Fibroblast of peridontal ligament (primary cell): ENCODE measurements at regions not wholly inside any gene's neighbourhood (a gene's known extent, or its start where the extent isn't known, plus 50 kb on each side); places are given as distances from the start of the nearest gene placed in this dataset.
"Not testable (repeated sequence)": the region's sequence is repeated elsewhere in the genome, so short reads cannot be mapped to it uniquely, and the experiment has no call there.

Source experiments
- DNase-seq: peaks from one replicate; pipeline ENCODE4 v3.0.0-alpha.2; 2010; ENCODE audit errors: extremely low read depth

DNA sequence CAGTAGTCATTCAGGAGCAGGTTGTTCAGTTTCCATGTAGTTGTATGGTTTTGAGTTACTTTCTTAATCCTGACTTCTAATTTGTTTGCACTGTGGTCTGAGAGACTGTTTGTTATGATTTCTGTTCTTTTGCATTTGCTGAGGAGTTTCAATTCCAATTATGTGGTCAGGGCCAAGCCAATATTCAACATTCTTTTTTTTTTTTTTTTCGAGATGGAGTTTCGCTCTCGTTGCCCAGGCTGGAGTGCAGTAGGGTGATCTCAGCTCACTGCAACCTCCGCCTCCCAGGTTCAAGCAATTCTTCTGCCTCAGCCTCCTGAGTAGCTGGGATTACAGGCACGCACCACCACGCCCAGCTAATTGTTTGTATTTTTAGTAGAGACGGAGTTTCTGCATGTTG lies 145.9 kb upstream of the NEGR1 start:
- DNase-seq, result not testable (repeated sequence)

DNA sequence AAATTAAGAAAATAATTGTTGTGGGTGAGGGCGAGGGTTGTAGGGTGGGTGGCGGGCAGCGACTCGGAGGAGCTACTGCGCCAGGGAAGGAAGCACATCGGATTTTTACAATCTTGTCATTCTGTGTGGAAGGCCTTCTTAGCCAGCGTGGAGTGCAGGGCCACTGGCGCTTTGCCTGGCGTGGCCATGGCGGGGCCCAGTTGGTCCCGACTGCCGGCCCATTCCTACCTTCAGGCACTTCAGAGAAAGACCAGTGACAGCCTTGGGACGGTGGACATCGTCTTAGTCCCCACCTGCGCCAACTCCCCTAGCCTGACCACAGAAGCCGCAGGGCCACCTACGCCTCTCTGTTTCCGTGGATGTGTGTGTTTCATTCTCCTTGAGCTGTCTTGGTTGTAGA lies 136.9 kb upstream of the NEGR1 start:
- DNase-seq, result no peak

DNA sequence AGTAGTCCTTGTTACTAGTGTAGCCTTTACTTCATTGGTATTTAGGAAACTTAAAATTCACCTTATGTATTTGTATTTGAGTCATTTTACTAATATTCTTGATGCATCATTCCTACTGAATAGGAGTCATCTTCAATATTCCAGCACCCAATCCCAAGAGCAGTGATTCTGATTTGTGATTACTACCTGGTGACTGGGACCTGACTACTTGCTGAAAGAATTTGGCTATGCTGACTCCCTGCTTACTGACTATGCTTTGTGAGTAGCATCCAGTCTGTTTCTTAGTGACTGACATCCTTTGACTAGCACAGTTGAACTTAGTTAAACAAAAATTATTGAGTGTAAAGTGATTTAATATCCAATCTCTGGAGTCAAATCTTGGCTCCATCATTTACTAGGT lies 129.9 kb upstream of the NEGR1 start:
- DNase-seq, result no peak

DNA sequence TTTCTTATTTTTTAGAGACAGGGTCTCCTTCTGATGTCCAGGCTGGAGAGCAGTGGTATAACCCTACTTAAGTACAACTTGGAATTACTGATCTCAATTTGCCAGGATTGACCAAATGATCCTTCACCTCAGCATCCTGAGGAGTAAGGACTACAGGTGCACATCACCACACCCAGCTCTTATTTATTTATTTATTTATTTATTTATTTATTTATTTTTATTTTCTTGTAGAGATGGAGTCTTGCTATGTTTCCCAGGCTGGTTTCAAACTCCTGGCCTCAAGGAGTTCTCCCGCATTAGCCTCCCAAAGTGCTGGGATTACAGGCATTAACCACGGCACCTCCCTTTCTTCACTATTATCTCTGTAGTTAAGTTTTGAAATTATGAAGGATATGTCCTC lies 117.5 kb upstream of the NEGR1 start:
- DNase-seq, result no peak

DNA sequence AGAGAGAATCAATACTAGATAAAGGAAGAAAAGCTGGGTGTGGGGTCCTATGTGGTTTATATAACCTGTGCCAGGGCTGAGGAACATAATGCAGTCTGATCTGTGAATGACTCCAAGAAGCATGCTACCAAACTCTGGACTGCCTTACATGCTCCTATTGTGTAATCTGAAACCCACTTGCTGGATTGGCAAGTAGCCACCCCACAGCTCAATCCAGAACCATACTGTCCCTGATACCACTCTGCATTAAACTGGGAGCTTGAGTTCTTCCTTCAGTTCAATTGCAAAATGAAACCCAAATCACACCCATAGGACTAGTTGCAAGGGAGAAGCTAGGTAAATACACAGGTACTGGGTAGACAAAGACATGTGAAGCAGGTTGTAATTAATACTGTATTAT lies 115.4 kb upstream of the NEGR1 start:
- DNase-seq, result peak; percentile 73

DNA sequence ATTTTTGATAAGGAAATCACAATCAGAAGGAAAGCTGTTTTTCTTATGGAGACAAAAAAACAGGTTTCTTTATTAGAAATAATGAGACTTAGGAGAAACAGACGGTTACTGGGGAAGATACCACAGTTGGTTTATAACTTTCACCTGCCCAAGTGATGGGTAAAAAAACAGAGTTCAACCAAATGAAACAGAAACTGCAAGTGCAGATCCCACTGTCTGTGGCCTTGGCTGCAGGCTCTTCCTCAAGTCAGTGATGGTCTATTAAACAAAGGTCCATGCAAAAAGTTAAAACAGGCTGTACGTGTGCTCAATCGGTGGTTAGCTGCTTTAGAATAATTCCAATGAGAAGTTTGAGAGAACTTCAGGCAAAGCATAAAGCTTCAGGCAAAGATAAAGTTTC lies 112.1 kb upstream of the NEGR1 start:
- DNase-seq, result no peak

DNA sequence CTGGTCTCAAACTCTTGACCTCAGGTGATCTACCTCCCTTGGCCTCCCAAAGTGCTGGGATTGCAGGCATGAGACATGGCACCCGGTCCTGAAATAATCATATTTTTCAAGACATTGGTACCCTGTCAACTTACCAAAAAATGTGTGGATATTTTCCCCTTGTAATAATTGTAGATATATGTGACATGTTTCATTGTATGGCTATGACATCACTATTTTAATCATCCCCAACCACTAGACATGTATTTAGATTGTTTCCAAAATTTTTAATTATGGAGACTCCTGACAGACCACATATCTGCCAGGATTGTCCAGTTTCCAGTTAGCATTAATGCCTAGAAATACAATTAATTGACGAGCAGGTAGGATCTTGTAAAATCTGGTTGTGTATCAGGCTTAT lies 96.7 kb upstream of the NEGR1 start:
- DNase-seq, result no peak

DNA sequence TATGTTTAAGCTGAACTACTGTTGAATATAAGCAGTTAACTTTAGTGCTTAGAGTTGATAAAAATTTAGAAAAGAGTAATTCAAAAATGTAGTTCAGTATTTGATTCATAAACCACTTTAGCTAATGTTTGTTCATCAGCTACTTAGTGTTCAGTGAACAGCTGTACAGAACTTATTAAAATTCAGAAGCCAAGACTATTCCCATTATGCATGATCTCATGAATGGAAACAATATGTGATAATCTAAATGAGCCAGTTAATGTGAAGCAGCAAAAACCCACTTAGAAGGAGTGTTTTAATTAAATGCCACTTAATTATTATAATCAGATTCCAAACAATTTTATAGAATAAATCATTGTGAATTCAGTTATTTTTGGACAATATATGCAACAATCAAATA lies 92.9 kb upstream of the NEGR1 start:
- DNase-seq, result no peak

DNA sequence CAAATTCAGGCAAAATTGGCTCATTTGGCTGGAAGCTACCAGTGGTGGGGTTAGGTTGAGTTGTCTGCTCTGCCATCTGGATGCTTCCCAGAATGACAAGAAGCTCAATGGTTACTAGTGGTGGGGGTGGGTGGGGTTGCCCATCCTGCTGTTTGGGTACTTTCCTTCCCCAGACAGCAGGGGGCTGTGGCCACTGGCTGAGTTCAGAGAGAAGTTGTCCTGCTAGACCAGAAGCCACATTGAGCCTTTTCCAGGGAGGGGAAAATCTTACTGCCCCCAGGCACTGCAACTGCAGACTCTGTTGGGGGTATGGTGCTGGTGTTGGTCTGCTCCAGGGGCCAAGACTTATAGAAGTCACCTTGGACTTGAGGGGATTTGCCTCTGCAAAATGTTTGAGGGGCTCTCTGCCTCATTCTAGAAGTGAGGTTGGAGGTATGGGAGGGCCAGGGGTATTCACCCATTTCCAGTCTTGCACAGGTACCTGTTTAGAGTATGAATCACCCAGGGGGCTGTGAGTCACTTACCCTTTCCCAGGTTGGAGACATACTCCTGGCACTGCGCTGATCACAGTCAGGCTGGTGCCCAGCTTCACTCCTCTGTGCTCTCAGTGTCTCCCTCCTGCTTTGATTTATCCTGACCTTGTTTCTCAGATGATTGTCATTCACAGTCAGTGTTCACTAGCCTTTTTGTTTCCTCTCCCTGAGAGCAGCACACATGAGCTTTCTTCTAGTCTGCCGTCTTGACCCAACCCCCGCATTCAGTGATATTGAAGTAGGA lies 89.1 kb upstream of the NEGR1 start:
- no peak for DNase-seq

DNA sequence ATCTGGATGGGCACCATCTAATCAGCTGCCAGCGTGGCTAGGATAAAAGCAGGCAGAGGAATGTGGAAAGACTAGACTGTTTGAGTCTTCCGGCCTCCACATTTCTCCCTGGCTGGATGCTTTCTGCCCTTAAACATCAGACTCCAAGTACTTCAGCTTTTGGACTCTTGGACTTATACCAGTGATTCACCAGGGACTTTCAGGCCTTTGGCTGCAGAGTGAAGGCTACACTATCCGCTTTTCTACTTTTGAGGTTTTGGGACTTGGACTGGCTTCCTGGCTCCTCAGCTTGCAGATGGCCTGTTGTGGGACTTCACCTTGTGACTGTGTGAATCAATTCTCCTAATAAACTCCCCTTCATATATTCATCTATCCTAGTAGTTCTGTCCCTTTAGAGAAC lies 88.5 kb upstream of the NEGR1 start:
- not testable (repeated sequence) for DNase-seq

DNA sequence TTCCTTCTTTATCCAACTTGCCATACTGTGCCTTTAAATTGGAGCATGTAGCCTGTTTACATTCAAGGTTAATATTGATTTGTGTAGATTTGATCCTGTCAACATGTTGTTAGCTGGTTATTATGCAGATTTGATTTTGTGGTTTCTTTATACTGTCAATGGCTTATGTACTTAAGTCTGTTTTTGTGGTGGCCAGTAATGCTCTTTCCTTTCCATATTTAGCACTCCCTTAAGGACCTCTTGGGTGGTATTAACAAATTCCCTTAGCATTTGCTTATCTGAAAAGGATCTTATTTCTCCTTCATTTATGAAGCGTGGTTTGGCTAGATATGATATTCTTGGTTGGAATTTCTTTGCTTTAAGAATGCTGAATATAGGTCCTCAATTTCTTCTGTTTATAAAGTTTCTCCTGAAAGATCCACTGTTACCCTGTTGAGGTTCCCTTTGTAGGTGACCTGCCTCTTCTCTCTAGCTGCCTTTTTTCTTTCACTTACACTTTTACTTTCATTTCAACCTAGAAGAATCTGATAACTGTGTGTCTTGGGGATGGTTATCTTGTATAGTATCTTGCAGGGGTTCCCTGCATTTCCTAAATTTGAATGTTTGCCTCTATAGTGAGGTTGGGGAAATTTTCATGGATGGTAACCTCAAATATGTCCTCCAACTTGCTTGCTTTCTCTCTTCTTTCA lies 86.9 kb upstream of the NEGR1 start:
- peak; percentile 15 for DNase-seq

DNA sequence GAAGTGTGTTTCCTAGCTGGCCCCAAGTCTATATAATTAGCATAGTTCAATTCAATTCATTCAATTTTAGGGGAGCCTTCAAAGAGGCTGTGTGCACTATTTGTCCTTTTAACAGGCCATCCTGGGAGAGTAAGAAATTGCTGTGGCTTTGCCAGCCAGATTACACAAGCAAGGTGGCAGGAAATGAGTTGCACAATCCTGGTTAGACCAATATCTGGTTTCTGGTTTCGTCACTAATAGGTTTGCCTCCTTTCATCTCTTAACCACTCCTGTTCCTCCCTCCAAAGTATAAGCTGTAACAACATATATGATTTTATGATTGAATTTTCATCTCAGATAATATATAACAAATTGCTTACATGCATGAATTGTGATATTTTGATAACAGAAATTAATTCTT lies 84.1 kb upstream of the NEGR1 start:
- DNase-seq, result peak; percentile 22

DNA sequence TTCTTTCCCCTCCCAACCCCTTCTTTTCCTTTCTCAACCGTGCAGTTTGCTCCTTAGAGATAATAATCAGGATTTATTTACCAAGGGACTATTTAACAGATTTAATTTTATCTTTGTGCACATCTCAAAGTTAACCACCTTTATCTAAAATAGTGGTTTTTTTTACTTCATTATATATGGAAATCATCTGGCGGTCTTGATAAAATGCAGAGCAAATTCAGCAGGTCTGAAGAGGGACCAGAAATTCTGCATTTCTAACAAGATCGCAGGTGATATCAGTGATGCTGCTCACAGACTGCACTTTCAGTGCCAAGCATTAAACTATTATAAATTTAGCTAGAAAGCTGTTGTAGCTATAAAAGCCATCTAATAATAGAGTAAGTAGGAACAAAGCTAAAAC lies 83.4 kb upstream of the NEGR1 start:
- no peak for DNase-seq

DNA sequence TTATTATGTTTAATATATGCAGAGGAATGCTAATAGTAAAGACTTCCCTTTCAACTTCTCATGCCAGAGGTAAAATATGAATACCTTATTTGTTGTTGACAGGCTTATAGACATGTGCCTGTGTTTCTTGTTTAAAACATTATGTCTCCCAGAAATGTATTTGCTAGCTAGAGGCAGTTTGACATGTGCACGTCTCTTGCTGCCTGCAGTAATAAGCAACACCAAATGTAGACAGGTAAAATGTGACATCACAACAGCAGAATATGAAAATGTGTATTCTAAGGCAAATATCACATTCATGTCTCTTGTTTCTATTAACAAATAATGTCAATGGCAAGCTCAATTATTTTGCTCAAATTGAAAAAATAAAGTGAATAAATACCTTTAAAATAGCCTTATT lies 80.2 kb upstream of the NEGR1 start:
- DNase-seq, result no peak

DNA sequence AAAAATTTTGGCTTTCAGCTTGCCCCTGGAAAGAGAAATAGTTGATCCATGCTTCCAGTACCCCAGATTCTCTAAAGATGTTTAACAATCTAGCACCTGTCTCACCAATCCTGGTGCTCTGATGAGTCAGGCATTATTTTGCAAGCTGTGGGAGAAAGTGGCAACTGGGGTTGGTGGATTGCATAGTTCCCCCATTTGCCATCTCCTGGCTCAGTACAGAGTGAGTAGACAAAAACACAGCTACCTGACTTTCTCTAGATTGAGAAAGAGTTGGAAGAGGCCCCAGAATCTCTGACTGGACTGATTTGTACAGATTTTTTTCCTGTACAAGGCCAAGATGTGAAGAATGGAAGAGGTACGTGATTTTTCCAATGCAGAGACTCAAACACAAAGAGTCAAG lies 75.1 kb upstream of the NEGR1 start:
- DNase-seq, result peak; percentile 41

DNA sequence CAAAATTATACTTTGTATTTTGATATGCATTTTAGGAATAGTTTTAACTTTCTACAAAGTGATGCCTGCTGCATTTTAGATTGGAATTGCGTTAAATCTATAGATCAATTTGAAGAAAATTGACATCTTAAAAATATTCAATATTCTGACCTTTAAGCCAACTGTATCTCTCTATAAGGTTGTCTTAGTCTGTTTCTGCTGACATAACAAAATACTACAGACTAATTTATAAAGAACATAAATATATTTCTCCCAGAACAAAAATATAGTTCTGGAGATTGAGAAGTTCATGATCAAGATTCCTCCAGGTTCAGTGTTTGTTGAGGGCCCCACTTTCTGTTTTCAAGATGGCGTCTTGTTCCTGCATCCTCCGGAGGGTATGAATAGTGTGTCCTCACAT lies 73.6 kb upstream of the NEGR1 start:
- DNase-seq, result no peak

DNA sequence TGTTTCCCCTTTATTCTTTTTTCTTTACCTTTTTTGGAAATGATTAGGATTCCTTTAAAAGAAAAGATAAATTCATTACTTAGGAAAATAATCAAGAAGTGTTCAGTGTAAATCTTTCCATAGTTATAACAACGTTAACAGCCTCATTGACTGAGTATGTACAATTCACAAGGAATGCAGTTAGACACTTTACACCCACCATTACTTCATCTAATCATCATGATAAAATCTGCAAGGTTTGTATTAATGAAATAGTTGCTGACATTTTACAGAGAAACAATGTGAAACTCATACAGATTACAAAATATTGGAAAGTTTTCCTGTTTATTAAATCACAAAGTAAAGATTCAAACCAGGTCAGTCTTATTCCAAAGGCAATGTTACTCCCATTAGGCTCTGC lies 59.3 kb upstream of the NEGR1 start:
- DNase-seq, result no peak

DNA sequence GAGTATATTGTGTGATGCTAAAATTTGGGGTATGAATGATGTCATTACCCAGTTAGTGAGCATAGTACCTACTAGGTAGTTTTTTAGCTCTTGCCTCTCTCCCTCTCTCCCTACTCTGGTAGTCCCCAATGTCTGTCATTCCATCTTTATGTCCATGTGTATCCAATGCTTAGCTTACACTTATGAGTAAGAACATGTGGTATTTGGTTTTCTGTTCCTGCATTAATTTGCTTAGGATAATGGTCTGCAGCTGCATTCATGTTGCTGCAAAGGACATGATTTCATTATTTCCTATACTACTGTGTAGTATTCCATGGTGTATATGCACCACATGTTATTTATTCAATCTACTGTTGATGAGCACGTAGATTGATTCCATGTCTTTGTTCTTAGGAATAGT lies 54.4 kb upstream of the NEGR1 start:
- peak; percentile 25 for DNase-seq
